ENCODE measurements at regions not wholly inside any gene's neighbourhood (a gene's known extent, or its start where the extent isn't known, plus 50 kb on each side); places are given as distances from the start of the nearest gene placed in this dataset.

GRCh38 chr3:162029736-162030135, 533.1 kb downstream of the OTOL1 start:
- Histone ChIP-seq H3K36me3 (ENCODE audit: control insufficient read depth, low read depth, low read length) (no peaks in the 10 kb centered on the region), H3K4me3 (ENCODE audit: low read length) (no peak overlapping the region), H3K9ac (ENCODE audit: low read length) (no peak overlapping the region), H3K27me3 (ENCODE audit: control insufficient read depth, insufficient read depth, low read length) (no peaks in the 10 kb centered on the region), H3K27ac (ENCODE audit: low read length) (no peak overlapping the region), H3K9me3 (ENCODE audit: control insufficient read depth, low read depth, low read length) (no peaks in the 10 kb centered on the region), H3K4me1 (ENCODE audit: control insufficient read depth, low read depth, low read length) (no peaks in the 10 kb centered on the region)

- H3K4me1 ChIP-seq (ENCODE audit: control insufficient read depth, low read depth, low read length): no peaks in the 10 kb centered on the region
Observed at GRCh38 chr3:162034368-162034767, 537.8 kb downstream of the OTOL1 start.

GRCh38 chr3:162041622-162042021, 545.0 kb downstream of the OTOL1 start:
- H3K36me3 ChIP-seq (ENCODE audit: control insufficient read depth, low read depth, low read length): no peaks in the 10 kb centered on the region
- no peaks in the 10 kb centered on the region for H3K27me3 ChIP-seq (ENCODE audit: control insufficient read depth, insufficient read depth, low read length)
- no peak overlapping the region for H3K4me3 ChIP-seq (ENCODE audit: low read length)
- peaks cover 9% of the 10 kb centered on the region for H3K4me1 ChIP-seq (ENCODE audit: control insufficient read depth, low read depth, low read length)
- no peaks in the 10 kb centered on the region for H3K9me3 ChIP-seq (ENCODE audit: control insufficient read depth, low read depth, low read length)
- no peak overlapping the region for H3K9ac ChIP-seq (ENCODE audit: low read length)
- no peak overlapping the region for H3K27ac ChIP-seq (ENCODE audit: low read length)

More at GRCh38 chr3:162034368-162034767, 537.8 kb downstream of the OTOL1 start:
- Histone ChIP-seq H3K27ac (ENCODE audit: low read length) (no peak overlapping the region), H3K27me3 (ENCODE audit: control insufficient read depth, insufficient read depth, low read length) (no peaks in the 10 kb centered on the region), H3K36me3 (ENCODE audit: control insufficient read depth, low read depth, low read length) (no peaks in the 10 kb centered on the region), H3K4me3 (ENCODE audit: low read length) (no peak overlapping the region), H3K9ac (ENCODE audit: low read length) (no peak overlapping the region), H3K9me3 (ENCODE audit: control insufficient read depth, low read depth, low read length) (no peaks in the 10 kb centered on the region)

- H3K27me3 ChIP-seq (ENCODE audit: control insufficient read depth, insufficient read depth, low read length): no peaks in the 10 kb centered on the region
- H3K27ac ChIP-seq (ENCODE audit: low read length): no peak overlapping the region
- H3K4me3 ChIP-seq (ENCODE audit: low read length): no peak overlapping the region
- peaks cover 4% of the 10 kb centered on the region for H3K4me1 ChIP-seq (ENCODE audit: control insufficient read depth, low read depth, low read length)
- no peaks in the 10 kb centered on the region for H3K36me3 ChIP-seq (ENCODE audit: control insufficient read depth, low read depth, low read length)
- no peak overlapping the region for H3K9ac ChIP-seq (ENCODE audit: low read length)
- H3K9me3 ChIP-seq (ENCODE audit: control insufficient read depth, low read depth, low read length): peaks cover 2% of the 10 kb centered on the region
Observed at GRCh38 chr3:162052636-162053035, 556.0 kb downstream of the OTOL1 start.

GRCh38 chr3:162072656-162073164, 576.1 kb downstream of the OTOL1 start:
- Histone ChIP-seq H3K9ac (ENCODE audit: low read length) (no peak overlapping the region), H3K9me3 (ENCODE audit: control insufficient read depth, low read depth, low read length) (no peaks in the 10 kb centered on the region)

GRCh38 chr3:162073422-162073975, 576.9 kb downstream of the OTOL1 start:
- H3K36me3 ChIP-seq (ENCODE audit: control insufficient read depth, low read depth, low read length): no peaks in the 10 kb centered on the region
- H3K4me3 ChIP-seq (ENCODE audit: low read length): no peak overlapping the region
- no peaks in the 10 kb centered on the region for H3K27me3 ChIP-seq (ENCODE audit: control insufficient read depth, insufficient read depth, low read length)
- H3K9me3 ChIP-seq (ENCODE audit: control insufficient read depth, low read depth, low read length): no peaks in the 10 kb centered on the region
- no peak overlapping the region for H3K27ac ChIP-seq (ENCODE audit: low read length)
- H3K9ac ChIP-seq (ENCODE audit: low read length): no peak overlapping the region
- no peaks in the 10 kb centered on the region for H3K4me1 ChIP-seq (ENCODE audit: control insufficient read depth, low read depth, low read length)

More at GRCh38 chr3:162072656-162073164, 576.1 kb downstream of the OTOL1 start:
- Histone ChIP-seq H3K4me3 (ENCODE audit: low read length) (no peak overlapping the region), H3K27ac (ENCODE audit: low read length) (no peak overlapping the region), H3K36me3 (ENCODE audit: control insufficient read depth, low read depth, low read length) (no peaks in the 10 kb centered on the region), H3K4me1 (ENCODE audit: control insufficient read depth, low read depth, low read length) (no peaks in the 10 kb centered on the region), H3K27me3 (ENCODE audit: control insufficient read depth, insufficient read depth, low read length) (no peaks in the 10 kb centered on the region)

GRCh38 chr3:162077108-162077507, 580.5 kb downstream of the OTOL1 start:
- H3K9me3 ChIP-seq (ENCODE audit: control insufficient read depth, low read depth, low read length): no peaks in the 10 kb centered on the region
- no peak overlapping the region for H3K4me3 ChIP-seq (ENCODE audit: low read length)
- H3K9ac ChIP-seq (ENCODE audit: low read length): no peak overlapping the region
- no peaks in the 10 kb centered on the region for H3K36me3 ChIP-seq (ENCODE audit: control insufficient read depth, low read depth, low read length)
- no peaks in the 10 kb centered on the region for H3K4me1 ChIP-seq (ENCODE audit: control insufficient read depth, low read depth, low read length)
- H3K27ac ChIP-seq (ENCODE audit: low read length): no peak overlapping the region
- H3K27me3 ChIP-seq (ENCODE audit: control insufficient read depth, insufficient read depth, low read length): no peaks in the 10 kb centered on the region

- Histone ChIP-seq H3K27ac (ENCODE audit: low read length) (no peak overlapping the region), H3K9me3 (ENCODE audit: control insufficient read depth, low read depth, low read length) (no peaks in the 10 kb centered on the region), H3K4me1 (ENCODE audit: control insufficient read depth, low read depth, low read length) (no peaks in the 10 kb centered on the region), H3K36me3 (ENCODE audit: control insufficient read depth, low read depth, low read length) (no peaks in the 10 kb centered on the region), H3K27me3 (ENCODE audit: control insufficient read depth, insufficient read depth, low read length) (no peaks in the 10 kb centered on the region), H3K9ac (ENCODE audit: low read length) (no peak overlapping the region), H3K4me3 (ENCODE audit: low read length) (no peak overlapping the region)
Observed at GRCh38 chr3:162082516-162082915, 585.9 kb downstream of the OTOL1 start.

GRCh38 chr3:162087361-162087760, 590.8 kb downstream of the OTOL1 start:
- Histone ChIP-seq H3K27me3 (ENCODE audit: control insufficient read depth, insufficient read depth, low read length) (no peaks in the 10 kb centered on the region), H3K36me3 (ENCODE audit: control insufficient read depth, low read depth, low read length) (no peaks in the 10 kb centered on the region), H3K4me3 (ENCODE audit: low read length) (no peak overlapping the region), H3K9me3 (ENCODE audit: control insufficient read depth, low read depth, low read length) (no peaks in the 10 kb centered on the region), H3K27ac (ENCODE audit: low read length) (no peak overlapping the region), H3K9ac (ENCODE audit: low read length) (no peak overlapping the region), H3K4me1 (ENCODE audit: control insufficient read depth, low read depth, low read length) (no peaks in the 10 kb centered on the region)

- no peak overlapping the region for H3K27ac ChIP-seq (ENCODE audit: low read length)
- H3K4me1 ChIP-seq (ENCODE audit: control insufficient read depth, low read depth, low read length): no peaks in the 10 kb centered on the region
- H3K27me3 ChIP-seq (ENCODE audit: control insufficient read depth, insufficient read depth, low read length): no peaks in the 10 kb centered on the region
- no peak overlapping the region for H3K4me3 ChIP-seq (ENCODE audit: low read length)
- no peaks in the 10 kb centered on the region for H3K36me3 ChIP-seq (ENCODE audit: control insufficient read depth, low read depth, low read length)
- no peaks in the 10 kb centered on the region for H3K9me3 ChIP-seq (ENCODE audit: control insufficient read depth, low read depth, low read length)
- no peak overlapping the region for H3K9ac ChIP-seq (ENCODE audit: low read length)
Observed at GRCh38 chr3:162092751-162093150, 596.1 kb downstream of the OTOL1 start.

- Histone ChIP-seq H3K9me3 (ENCODE audit: control insufficient read depth, low read depth, low read length) (no peaks in the 10 kb centered on the region), H3K27me3 (ENCODE audit: control insufficient read depth, insufficient read depth, low read length) (no peaks in the 10 kb centered on the region), H3K4me1 (ENCODE audit: control insufficient read depth, low read depth, low read length) (no peaks in the 10 kb centered on the region), H3K4me3 (ENCODE audit: low read length) (no peak overlapping the region), H3K27ac (ENCODE audit: low read length) (no peak overlapping the region), H3K9ac (ENCODE audit: low read length) (no peak overlapping the region), H3K36me3 (ENCODE audit: control insufficient read depth, low read depth, low read length) (no peaks in the 10 kb centered on the region)
Observed at GRCh38 chr3:162094301-162094700, 597.7 kb downstream of the OTOL1 start.

- H3K27ac ChIP-seq (ENCODE audit: low read length): no peak overlapping the region
- no peaks in the 10 kb centered on the region for H3K27me3 ChIP-seq (ENCODE audit: control insufficient read depth, insufficient read depth, low read length)
- H3K36me3 ChIP-seq (ENCODE audit: control insufficient read depth, low read depth, low read length): no peaks in the 10 kb centered on the region
- H3K9ac ChIP-seq (ENCODE audit: low read length): no peak overlapping the region
- no peak overlapping the region for H3K4me3 ChIP-seq (ENCODE audit: low read length)
- no peaks in the 10 kb centered on the region for H3K4me1 ChIP-seq (ENCODE audit: control insufficient read depth, low read depth, low read length)
- H3K9me3 ChIP-seq (ENCODE audit: control insufficient read depth, low read depth, low read length): no peaks in the 10 kb centered on the region
Observed at GRCh38 chr3:162096874-162097273, 600.3 kb downstream of the OTOL1 start.

All from iPS-18a (cell line).